Stimulated activated CD8-positive, alpha-beta memory T cell treated with anti-CD3 and anti-CD28 coated beads, Interleukin-4, amount 100 ng/mL, for 48 hours (primary cell): ENCODE measurements at regions not wholly inside any gene's neighbourhood (a gene's known extent, or its start where the extent isn't known, plus 50 kb on each side); places are given as distances from the start of the nearest gene placed in this dataset.

Source experiments
- DNase-seq: peaks from one replicate; pipeline ENCODE4 v3.0.0-alpha.2; 2020

DNA sequence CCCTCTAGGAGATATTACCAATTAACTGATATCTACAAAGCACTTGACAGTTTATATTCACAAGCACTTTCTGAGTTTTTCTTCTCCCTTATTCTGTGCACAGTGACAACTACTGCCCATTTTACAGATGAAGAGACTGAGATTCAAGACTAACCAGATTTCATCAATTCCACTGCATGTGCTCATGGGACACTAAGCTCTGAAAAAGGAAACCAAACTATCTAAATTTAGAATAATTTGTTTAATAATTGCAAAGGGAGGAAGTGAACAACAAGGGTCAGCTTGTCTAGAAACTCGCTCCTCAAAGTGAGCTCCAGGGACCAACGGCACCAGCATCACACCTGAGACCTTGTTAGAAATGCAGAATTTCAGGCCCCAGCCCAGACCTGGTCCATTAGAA, 50.8 kb upstream of the MYLIP start:
- no peak for DNase-seq

DNA sequence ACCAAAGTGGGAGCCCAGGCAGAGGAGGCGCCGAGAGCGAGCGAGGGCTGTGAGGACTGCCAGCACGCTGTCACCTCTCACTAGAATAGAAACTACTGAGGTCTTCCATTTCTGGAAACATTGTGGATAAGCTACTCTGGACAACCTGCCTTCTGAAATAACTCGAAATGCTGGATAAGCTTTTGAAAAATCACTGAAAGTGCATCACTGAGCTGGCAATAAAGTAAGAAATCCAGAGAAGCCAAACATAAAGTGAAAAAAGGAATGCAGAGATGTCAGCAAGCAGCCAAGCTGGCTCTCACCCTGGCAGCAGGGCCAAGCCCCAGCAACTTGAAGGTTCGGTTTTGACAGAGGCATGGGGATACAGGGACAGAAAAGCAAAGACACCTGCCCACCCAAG, 59.2 kb upstream of the MYLIP start:
- no peak for DNase-seq

DNA sequence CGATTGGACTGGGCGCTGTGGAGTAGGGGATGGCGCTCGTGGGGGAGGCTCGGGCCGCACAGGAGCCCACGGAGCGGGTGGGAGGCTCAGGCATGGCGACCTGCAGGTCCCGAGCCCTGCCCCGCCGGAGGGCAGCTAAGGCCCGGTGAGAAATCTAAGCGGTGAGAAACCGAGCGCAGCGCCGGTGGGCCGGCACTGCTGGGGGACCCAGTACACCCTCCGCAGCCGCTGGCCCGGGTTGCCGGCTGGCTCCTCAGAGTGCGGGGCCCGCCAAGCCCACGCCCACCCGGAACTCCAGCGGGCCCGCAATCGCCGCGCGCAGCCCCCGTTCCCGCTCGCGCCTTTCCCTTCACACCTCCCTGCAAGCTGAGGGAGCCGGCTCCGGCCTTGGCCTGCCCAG, 59.7 kb upstream of the MYLIP start:
- DNase-seq: no peak

GRCh38 chr6:16067568-16067967, 61.3 kb upstream of the MYLIP start:
- no peak for DNase-seq

GRCh38 chr6:16064671-16065072, 64.2 kb upstream of the MYLIP start:
- no peak for DNase-seq

DNA sequence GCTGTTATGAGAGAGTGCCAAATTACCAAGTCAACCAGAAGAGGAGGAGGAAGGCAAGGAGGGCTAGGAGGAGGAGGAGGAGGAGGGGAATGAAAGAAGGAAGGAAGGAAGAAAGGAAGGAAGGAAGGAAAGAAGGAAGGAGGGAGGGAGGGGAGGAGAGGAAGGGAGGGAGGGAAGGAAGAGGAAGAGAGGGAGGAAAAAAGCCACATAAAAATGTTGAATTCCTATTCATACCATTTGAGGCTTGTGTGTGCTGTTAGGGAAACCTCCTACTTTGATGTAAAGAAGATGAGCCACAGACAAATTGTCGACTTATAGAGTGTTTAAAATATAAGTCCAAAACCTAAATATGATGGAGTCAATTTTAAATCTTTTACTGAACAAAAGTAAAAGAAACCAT, 65.3 kb upstream of the MYLIP start:
- DNase-seq: no peak

DNA sequence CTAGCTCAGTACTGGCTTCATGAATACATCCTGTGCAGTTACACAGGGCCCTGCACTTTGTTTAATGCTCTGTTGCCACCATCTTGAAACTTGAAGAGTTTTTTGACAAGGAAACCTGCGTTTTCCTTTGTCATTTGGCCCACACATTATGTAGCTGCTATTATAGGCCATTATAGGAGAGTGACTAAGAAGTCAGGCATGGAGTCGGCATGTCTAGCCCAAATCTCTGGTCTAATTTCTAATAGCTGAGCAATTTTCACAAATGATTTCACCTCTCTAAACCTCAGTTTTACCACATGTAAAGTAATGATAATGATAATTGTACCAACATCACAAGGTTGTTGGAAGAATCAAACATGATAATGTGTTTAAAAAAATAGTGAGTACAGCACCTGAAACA, 67.1 kb upstream of the MYLIP start:
- DNase-seq: no peak

DNA sequence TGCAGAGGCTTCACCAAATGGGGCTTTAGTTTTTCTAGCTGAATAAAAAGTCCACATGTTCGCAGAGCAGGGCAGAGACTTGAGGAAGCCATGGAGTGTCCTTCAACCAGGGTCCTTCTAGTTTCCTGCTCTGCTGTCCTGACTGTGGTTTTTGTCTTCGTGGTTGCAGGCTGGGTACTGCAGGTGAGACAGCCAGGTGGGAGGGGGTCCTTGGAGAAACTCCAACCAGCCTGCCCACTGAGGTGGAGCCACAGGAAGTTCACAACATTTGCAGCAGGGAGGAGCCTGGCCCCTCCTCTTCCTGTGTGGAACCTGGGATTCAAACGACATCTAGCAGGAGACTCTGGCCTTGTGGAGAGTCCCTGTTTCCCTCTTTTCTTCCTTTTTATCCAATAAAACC, 68.8 kb upstream of the MYLIP start:
- DNase-seq: no peak

- DNase-seq: no peak
Observed at GRCh38 chr6:16059496-16059895, 69.4 kb upstream of the MYLIP start.

- no peak for DNase-seq
Observed at GRCh38 chr6:16058929-16059345, 69.9 kb upstream of the MYLIP start.

- DNase-seq: no peak
Observed at GRCh38 chr6:16058201-16058928, 70.5 kb upstream of the MYLIP start.

DNA sequence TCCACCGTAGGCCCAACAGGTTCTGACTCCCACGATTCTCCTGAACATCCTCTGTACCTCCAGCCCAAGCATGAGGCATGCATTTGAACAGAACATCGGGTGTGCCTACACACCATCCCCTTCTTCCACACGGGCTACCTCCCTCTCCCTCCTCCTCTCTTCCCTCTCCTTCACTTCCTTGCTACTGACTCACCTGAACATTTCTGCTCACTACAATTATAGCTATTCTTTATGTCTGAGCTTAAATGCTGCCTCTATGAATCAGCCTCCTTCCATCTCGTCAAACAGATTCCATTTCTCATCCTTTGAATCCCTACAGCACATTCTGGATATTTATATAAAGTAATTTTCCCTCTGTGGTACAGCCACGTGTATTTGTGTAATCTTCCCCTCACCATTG, 71.4 kb upstream of the MYLIP start:
- DNase-seq: no peak

DNA sequence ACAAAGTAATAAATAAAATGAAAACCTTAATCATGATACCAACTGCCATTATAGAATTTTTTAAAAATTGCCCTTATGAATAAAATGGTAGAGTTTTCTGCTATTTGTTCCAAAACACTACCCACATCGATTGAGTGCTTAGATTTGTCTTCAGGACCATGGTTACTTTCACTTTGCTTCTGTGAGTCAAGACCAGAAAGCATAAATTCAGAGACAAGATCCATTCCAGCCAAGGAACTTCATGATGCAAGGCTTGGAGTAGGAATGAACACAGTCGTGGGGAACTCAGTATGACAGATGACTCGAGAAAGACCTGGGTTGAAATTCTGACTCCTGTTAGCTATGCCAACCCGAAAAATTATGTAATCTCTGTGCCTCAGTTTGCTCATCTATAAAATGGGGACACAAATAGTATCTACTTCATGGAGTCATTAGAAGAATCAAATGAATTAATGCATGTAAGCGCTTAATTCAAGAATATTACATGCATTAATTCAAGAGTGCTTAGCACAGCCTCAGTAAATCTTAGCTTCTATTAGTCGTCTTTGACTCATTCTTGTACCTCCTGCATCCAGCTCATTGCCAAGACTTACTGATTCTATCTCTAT, 72.5 kb upstream of the MYLIP start:
- DNase-seq: no peak

GRCh38 chr6:16055852-16056251, 73.0 kb upstream of the MYLIP start:
- no peak for DNase-seq

DNA sequence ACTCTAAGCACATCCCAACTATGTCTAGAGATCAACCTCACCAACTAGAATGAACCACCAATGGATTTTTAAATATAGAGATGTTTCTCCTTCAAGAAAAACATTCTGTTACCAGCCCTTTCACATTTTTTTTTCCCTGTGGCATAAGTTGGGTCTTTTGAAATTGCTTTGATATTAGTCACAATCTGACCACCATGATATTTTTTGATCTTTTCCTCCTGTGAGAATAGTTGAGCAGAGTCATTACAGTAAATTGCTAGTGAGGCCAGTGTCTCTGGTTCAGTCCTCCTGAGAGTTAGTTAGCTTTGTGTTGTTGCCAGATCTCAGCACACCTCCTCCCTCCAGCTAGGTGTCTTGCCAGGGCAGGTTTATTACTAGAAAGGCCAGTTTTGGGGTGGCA, 79.7 kb upstream of the MYLIP start:
- DNase-seq: no peak

GRCh38 chr6:16048221-16048620, 80.7 kb upstream of the MYLIP start:
- DNase-seq: no peak

DNA sequence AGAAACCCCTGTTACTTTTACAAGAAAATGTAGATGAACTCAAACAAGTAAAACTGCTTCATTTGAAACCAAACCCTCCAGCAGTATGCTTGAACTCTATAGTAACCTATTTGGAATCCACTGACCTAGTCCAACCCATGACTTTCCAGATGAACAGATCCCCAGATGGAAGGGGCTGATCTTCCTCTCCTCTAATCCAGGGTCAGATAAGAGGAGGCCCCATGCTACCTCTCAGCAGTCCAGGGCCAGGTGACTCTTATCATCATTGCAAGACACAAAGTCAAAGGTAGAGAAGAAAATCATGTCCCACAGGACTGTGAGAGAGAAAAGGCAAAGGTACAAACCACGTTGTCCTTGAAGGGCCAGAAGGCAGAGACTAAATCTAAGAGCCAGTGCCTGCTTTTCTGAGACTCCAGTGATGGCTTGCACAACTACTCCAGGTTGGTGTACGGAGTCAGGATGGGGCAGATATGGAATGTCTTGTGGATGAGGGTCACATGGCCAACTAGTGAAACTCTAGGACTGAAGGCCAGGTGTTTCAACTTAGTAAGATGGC, 81.4 kb upstream of the MYLIP start:
- no peak for DNase-seq

DNA sequence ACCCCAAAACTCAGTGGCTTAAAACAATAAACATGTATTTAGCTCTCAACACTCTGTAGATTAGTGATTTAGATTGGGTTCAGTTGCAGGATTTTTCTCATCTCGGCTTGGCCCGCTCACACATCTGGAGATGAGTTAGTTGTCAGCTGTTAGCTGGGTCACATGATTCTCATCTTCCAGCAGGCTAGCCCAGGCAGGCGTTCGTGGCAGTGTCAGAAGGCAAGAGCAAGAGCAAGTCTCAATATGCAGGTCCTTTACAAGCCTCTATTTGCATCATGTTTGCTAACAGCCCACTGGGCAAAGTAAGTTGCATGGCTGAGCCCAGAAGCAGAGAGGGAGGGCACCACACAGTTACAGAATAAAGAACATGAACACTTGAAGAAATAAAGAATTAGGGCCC, 83.6 kb upstream of the MYLIP start:
- no peak for DNase-seq

- DNase-seq: no peak
Observed at GRCh38 chr6:16044211-16044643, 84.7 kb upstream of the MYLIP start.

DNA sequence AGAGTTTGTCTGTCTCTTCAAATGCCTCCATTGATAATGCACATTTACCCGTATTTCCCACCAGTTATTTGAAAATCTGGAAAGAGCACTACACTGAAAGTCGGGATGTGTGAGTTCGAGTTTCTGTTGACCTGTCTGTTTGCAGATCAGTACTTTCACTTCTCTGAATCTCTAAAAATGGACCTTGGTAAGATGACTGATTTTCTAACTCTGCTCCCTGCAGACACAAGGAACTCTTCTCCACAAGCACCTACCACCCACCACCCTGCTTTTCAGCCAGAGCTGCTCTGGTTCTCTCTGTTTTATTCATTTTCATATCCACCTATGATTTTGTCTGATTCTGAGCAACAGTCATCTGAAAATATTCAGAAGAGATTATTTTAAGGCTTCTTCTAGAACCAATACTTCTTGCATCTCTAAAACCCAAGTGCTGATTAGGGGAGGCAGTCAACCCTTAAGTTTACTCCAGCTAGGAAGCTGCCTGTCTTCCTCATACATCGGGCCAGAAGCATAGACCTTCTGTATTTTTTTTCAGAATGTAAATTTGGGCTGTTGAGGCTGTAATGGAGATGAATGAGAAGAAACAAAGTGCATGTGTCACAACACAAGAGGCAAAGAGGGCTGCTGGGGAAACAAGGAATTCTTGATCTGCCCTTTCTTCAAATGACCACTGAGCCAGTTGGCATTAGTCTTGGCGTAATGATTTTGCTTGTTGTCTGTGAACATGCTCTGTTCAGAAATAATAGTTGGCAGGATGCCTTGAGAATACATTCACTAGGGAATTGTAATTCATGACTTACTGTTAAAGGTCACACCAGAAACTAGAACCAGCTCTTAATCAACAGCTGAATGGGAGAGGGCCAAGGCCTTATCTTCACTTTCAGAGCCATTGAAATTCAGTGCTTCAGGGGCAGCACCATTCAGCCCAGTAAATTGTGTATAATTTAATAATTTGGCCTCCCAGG, 85.4 kb upstream of the MYLIP start:
- DNase-seq: no peak

GRCh38 chr6:16042751-16043150, 86.1 kb upstream of the MYLIP start:
- DNase-seq: no peak

- no peak for DNase-seq
Observed at GRCh38 chr6:16041327-16041726, 87.6 kb upstream of the MYLIP start.

- DNase-seq: no peak
Observed at GRCh38 chr6:16040628-16040974, 88.3 kb upstream of the MYLIP start.
